Neuronal stem cell (in vitro differentiated cells): ENCODE measurements at regions not wholly inside any gene's neighbourhood (a gene's known extent, or its start where the extent isn't known, plus 50 kb on each side); places are given as distances from the start of the nearest gene placed in this dataset.

ENCODE experiments used
- DNase-seq: peaks from one replicate; pipeline ENCODE4 v3.0.0-alpha.2; 2013; ENCODE audit warnings: low spot score
- H2AFZ ChIP-seq: one replicate; pipeline ENCODE4 v1.6.1; 2013; ENCODE audit warnings: mild to moderate bottlenecking, low read length, inconsistent platforms
- H2AK5ac ChIP-seq: 2 replicates; pipeline ENCODE4 v1.6.1; 2013; ENCODE audit warnings: low read depth, mild to moderate bottlenecking, inconsistent platforms, low read length, moderate library complexity, mixed read lengths
- H2BK120ac ChIP-seq: 2 replicates; pipeline ENCODE4 v1.6.1; 2013; ENCODE audit warnings: low read depth, mild to moderate bottlenecking, inconsistent platforms, low read length, moderate library complexity, mixed read lengths
- H2BK12ac ChIP-seq: one replicate; pipeline ENCODE4 v1.6.1; 2013; ENCODE audit warnings: low read length, inconsistent platforms
- H2BK15ac ChIP-seq: 2 replicates; pipeline ENCODE4 v1.6.1; 2013; ENCODE audit warnings: mild to moderate bottlenecking, low read length, inconsistent platforms, mixed read lengths
- H2BK5ac ChIP-seq: one replicate; pipeline ENCODE4 v1.6.1; 2013; ENCODE audit warnings: inconsistent platforms, mild to moderate bottlenecking, low read length, moderate library complexity
- H3K14ac ChIP-seq: one replicate; pipeline ENCODE4 v1.6.1; 2013; ENCODE audit warnings: low read length, inconsistent platforms
- H3K18ac ChIP-seq: 2 replicates; pipeline ENCODE4 v1.6.1; 2013; ENCODE audit warnings: low read length, inconsistent platforms
- H3K23ac ChIP-seq: 2 replicates; pipeline ENCODE4 v1.6.1; 2013; ENCODE audit warnings: low read depth, mild to moderate bottlenecking, mixed read lengths, low read length, inconsistent platforms; ENCODE audit not compliant: poor library complexity
- H3K27ac ChIP-seq: replicated peaks from 3 replicates; pipeline ENCODE4 v1.5.1; 2013; ENCODE audit warnings: low read length, inconsistent platforms
- H3K27me3 ChIP-seq, 3 experiments: 2 replicates each; pipeline ENCODE4 v1.6.1; 2013; ENCODE audit warnings: low read length in 3 of 3, mild to moderate bottlenecking in 2 of 3, inconsistent platforms in 1 of 3, low read depth in 1 of 3, mixed read lengths in 1 of 3, moderate library complexity in 1 of 3; ENCODE audit not compliant: control insufficient read depth in 3 of 3, insufficient read depth in 3 of 3
- H3K36me3 ChIP-seq, 2 donors: replicated peaks in 1 of 2; 2 replicates each; pipeline ENCODE4 v1.6.1; 2013; ENCODE audit warnings: low read length in 2 of 2; ENCODE audit not compliant: control insufficient read depth in 2 of 2, insufficient read depth in 2 of 2
- H3K4ac ChIP-seq: 2 replicates; pipeline ENCODE4 v1.6.1; 2013; ENCODE audit warnings: inconsistent platforms, mild to moderate bottlenecking, low read length, moderate library complexity
- H3K4me1 ChIP-seq, 2 donors: 1 replicate in 1 of 2; 2 replicates in 1 of 2; pipeline ENCODE4 v1.6.1; 2013; ENCODE audit warnings: low read length in 2 of 2, low read depth in 1 of 2; ENCODE audit not compliant: control insufficient read depth in 2 of 2, insufficient read depth in 1 of 2
- H3K4me2 ChIP-seq: one replicate; pipeline ENCODE4 v1.6.1; 2013; ENCODE audit warnings: mild to moderate bottlenecking, low read length, inconsistent platforms; ENCODE audit not compliant: insufficient read depth, poor library complexity, severe bottlenecking
- H3K4me3 ChIP-seq, 2 donors: 2 replicates each; pipeline ENCODE4 v1.5.1; 2013; ENCODE audit warnings: low read length in 2 of 2, mild to moderate bottlenecking in 2 of 2, inconsistent platforms in 1 of 2, moderate library complexity in 1 of 2
- H3K79me1 ChIP-seq: one replicate; pipeline ENCODE4 v1.6.1; 2013; ENCODE audit warnings: low read depth, mild to moderate bottlenecking, inconsistent platforms, low read length, moderate library complexity
- H3K9ac ChIP-seq: one replicate; pipeline ENCODE4 v1.6.1; 2013; ENCODE audit warnings: mild to moderate bottlenecking, low read depth, low read length, inconsistent platforms; ENCODE audit not compliant: poor library complexity
- H3K9me3 ChIP-seq, 2 donors: replicated peaks in 1 of 2; 2 replicates each; pipeline versions ENCODE3 to v1.6.1; 2013; ENCODE audit warnings: low read length in 2 of 2, mild to moderate bottlenecking in 2 of 2, inconsistent platforms in 1 of 2, low read depth in 1 of 2, mixed read lengths in 1 of 2, moderate library complexity in 1 of 2; ENCODE audit not compliant: control insufficient read depth in 2 of 2, insufficient read depth in 1 of 2
- H4K8ac ChIP-seq: one replicate; pipeline ENCODE4 v1.6.1; 2013; ENCODE audit warnings: low read depth, mild to moderate bottlenecking, inconsistent platforms, low read length, moderate library complexity
- H4K91ac ChIP-seq: one replicate; pipeline ENCODE4 v1.6.1; 2013; ENCODE audit warnings: low read length, low read depth, mild to moderate bottlenecking, inconsistent platforms; ENCODE audit not compliant: poor library complexity
- WGBS, 2 donors: extraction: QIAGEN DNeasy Blood & Tissue Kit; methylation state at CpG; one replicate each; pipeline ENCODE4 v1.1.7; 2013; ENCODE audit warnings: missing lambda C conversion rate in 2 of 2, mixed read lengths in 1 of 2; ENCODE audit not compliant: insufficient read length in 2 of 2, insufficient replicate concordance in 1 of 2; ENCODE audit errors: extremely low coverage in 2 of 2; 5-methylcytosine and 5-hydroxymethylcytosine counted together

DNA sequence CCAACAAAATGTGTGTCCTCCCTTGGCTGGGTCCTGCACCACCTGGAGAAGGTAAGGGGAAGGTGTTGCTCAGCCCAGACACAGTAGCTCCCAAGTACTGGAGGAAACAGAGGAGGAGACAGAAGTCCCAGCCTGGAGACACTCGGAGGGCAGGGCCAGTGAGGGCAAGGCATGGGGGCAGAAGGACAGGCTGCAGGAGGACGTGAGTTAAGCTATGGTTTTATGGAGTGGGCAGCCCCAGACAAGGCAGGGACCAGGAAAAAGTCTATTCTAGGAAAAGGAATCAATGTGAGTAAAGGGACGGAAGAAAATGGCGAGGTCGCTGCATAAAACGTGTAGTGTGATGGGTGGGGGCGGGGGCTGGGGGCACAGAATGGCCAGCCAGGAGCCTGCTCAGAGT, 210.1 kb upstream of the DIO3 start:
- no peak overlapping the region for H3K18ac ChIP-seq

DNA sequence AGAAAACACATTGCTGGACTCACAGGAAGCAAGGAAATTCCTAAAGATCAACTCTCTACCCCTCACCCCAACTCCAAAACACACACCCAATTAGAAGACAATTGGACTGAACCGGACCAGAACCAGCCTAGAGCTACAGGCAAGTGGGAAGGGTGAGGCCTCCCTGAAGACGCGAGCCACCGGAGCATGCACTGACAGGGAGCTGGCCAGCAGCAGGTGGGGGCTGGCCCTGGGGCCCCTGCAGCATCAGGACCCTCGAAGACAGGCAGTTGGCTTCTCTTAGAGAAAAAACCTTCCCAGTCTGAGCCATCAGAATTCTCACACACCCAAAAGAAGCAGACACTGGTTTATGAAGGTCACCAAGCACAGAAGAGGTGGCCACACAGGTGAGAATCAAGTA, 209.5 kb upstream of the DIO3 start:
- H2AFZ ChIP-seq = no peak overlapping the region
- H3K36me3 ChIP-seq = no peaks in the 10 kb centered on the region
- no peaks in the 10 kb centered on the region for H3K79me1 ChIP-seq
- H2AK5ac ChIP-seq = no peak overlapping the region
- no peak overlapping the region for H3K4me3 ChIP-seq
- H3K9ac ChIP-seq = no peak overlapping the region
- H4K91ac ChIP-seq = no peak overlapping the region
- H3K9me3 ChIP-seq = peaks cover 0 to 5% of the 10 kb centered on the region in 2 donors
- no peaks in the 10 kb centered on the region for H3K4me1 ChIP-seq
- H3K18ac ChIP-seq = no peak overlapping the region
- no peak overlapping the region for H2BK15ac ChIP-seq
- H3K27me3 ChIP-seq = peaks cover 0 to 5% (median 0%) of the 10 kb centered on the region in 3 experiments
- no peak overlapping the region for H3K27ac ChIP-seq
- no peak overlapping the region for H4K8ac ChIP-seq
- no peak overlapping the region for H2BK12ac ChIP-seq
- H3K23ac ChIP-seq = no peak overlapping the region
- DNase-seq = no peak
- no CpG with 5 or more reads among the region's 5 CpGs for WGBS, 2 donors
- no peak overlapping the region for H3K4me2 ChIP-seq
- no peak overlapping the region for H2BK5ac ChIP-seq
- H3K14ac ChIP-seq = no peak overlapping the region
- no peak overlapping the region for H3K4ac ChIP-seq
- H2BK120ac ChIP-seq = no peak overlapping the region

More for the DNA sequence above, 210.1 kb upstream of the DIO3 start:
- DNase-seq = no peak
- Histone ChIP-seq H3K27ac (no peak overlapping the region), H2BK15ac (no peak overlapping the region), H3K9me3 (peaks cover 0 to 5% of the 10 kb centered on the region in 2 donors), H3K79me1 (no peaks in the 10 kb centered on the region), H3K23ac (no peak overlapping the region), H2BK5ac (no peak overlapping the region), H4K8ac (no peak overlapping the region), H3K4ac (no peak overlapping the region), H3K9ac (no peak overlapping the region), H3K27me3 (peaks cover 0 to 5% (median 0%) of the 10 kb centered on the region in 3 experiments), H3K4me1 (no peaks in the 10 kb centered on the region), H2AK5ac (no peak overlapping the region), H3K4me3 (no peak overlapping the region), H3K36me3 (no peaks in the 10 kb centered on the region), H2BK120ac (no peak overlapping the region), H2BK12ac (no peak overlapping the region), H3K4me2 (no peak overlapping the region), H3K14ac (no peak overlapping the region), H4K91ac (no peak overlapping the region), H2AFZ (no peak overlapping the region)
- WGBS, 2 donors = no CpG with 5 or more reads among the region's 7 CpGs

- DNase-seq = no peak
- no peak overlapping the region for H3K18ac ChIP-seq
- no peak overlapping the region for H2BK12ac ChIP-seq
- H3K27ac ChIP-seq = no peak overlapping the region
- H4K91ac ChIP-seq = no peak overlapping the region
- H3K23ac ChIP-seq = no peak overlapping the region
- H2BK5ac ChIP-seq = no peak overlapping the region
- H3K4me3 ChIP-seq = no peak overlapping the region
- peaks cover 0 to 5% of the 10 kb centered on the region in 2 donors for H3K9me3 ChIP-seq
- H3K4me1 ChIP-seq = no peaks in the 10 kb centered on the region
- no peak overlapping the region for H3K14ac ChIP-seq
- no peak overlapping the region for H2AFZ ChIP-seq
- no peak overlapping the region for H2BK120ac ChIP-seq
- H3K79me1 ChIP-seq = no peaks in the 10 kb centered on the region
- H3K4me2 ChIP-seq = no peak overlapping the region
- H3K36me3 ChIP-seq = no peaks in the 10 kb centered on the region
- H2BK15ac ChIP-seq = no peak overlapping the region
- no peak overlapping the region for H2AK5ac ChIP-seq
- no peak overlapping the region for H4K8ac ChIP-seq
- WGBS, 2 donors = no CpG with 5 or more reads among the region's 8 CpGs
- peaks cover 0 to 5% (median 0%) of the 10 kb centered on the region in 3 experiments for H3K27me3 ChIP-seq
- H3K4ac ChIP-seq = no peak overlapping the region
- no peak overlapping the region for H3K9ac ChIP-seq
Observed at GRCh38 chr14:101352567-101352966, 208.7 kb upstream of the DIO3 start.

DNA sequence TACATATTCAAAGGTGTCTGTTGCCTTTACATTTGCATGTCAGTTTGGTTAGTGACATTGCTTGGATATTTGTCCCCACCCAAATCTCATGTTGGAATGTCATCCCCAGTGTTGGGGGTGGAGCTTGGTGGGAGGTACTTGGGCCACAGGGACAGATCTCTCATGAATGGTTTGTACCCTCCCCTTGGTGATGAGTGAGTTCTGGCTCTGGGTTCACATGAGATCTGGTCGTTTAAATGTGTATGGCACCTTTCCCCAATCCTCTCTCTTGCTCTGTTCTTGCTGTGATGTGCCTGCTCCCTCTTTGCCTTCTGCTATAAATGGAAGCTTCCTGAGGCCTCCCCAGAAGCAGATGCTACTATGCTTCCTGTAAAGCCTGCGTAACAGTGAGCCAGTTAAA, 207.9 kb upstream of the DIO3 start:
- no CpG with 5 or more reads among the region's 2 CpGs for WGBS, 2 donors
- Histone ChIP-seq H3K9me3 (peaks cover 0 to 4% of the 10 kb centered on the region in 2 donors), H3K36me3 (no peaks in the 10 kb centered on the region), H3K4me2 (no peak overlapping the region), H3K4me1 (no peaks in the 10 kb centered on the region), H2BK12ac (no peak overlapping the region), H2AFZ (no peak overlapping the region), H3K27me3 (peaks cover 0 to 2% (median 0%) of the 10 kb centered on the region in 3 experiments), H3K4ac (no peak overlapping the region), H3K23ac (no peak overlapping the region), H4K8ac (no peak overlapping the region), H3K18ac (no peak overlapping the region), H2BK120ac (no peak overlapping the region), H2BK5ac (no peak overlapping the region), H3K9ac (no peak overlapping the region), H2AK5ac (no peak overlapping the region), H4K91ac (no peak overlapping the region), H3K4me3 (no peak overlapping the region), H3K27ac (no peak overlapping the region), H2BK15ac (no peak overlapping the region), H3K79me1 (no peaks in the 10 kb centered on the region), H3K14ac (no peak overlapping the region)
- DNase-seq = no peak
